Thoracic aorta (tissue), 2 donors: ENCODE measurements at regions not wholly inside any gene's neighbourhood (a gene's known extent, or its start where the extent isn't known, plus 50 kb on each side); places are given as distances from the start of the nearest gene placed in this dataset.

ENCODE experiments used
- ATAC-seq: fragments of 150-250 bp; one replicate; pipeline ENCODE4 v1.8.0; 2017; ENCODE audit warnings: low read depth; ENCODE audit not compliant: insufficient number of reproducible peaks, low FRiP score
- DNase-seq: peaks from one replicate; pipeline ENCODE4 v3.0.0-alpha.2; 2020; ENCODE audit warnings: low spot score
- H3K27ac ChIP-seq, 2 donors: fragments of 200-600 bp; sonication (generic); 1 replicate in 1 of 2; 2 replicates in 1 of 2; pipeline ENCODE4 v1.5.1; 2016; ENCODE audit warnings: mild to moderate bottlenecking in 2 of 2, moderate library complexity in 2 of 2
- H3K27me3 ChIP-seq: fragments of 200-600 bp; sonication (generic); replicated peaks from 2 replicates; pipeline ENCODE4 v1.6.0; 2016; ENCODE audit warnings: mild to moderate bottlenecking; ENCODE audit not compliant: insufficient read depth
- H3K36me3 ChIP-seq: fragments of 200-600 bp; sonication (generic); one replicate; pipeline ENCODE4 v1.5.1; 2016
- H3K4me1 ChIP-seq, 2 donors: fragments of 200-600 bp; sonication (generic); 1 replicate in 1 of 2; 2 replicates in 1 of 2; pipeline versions ENCODE4 v1.5.1 to v1.6.0; 2016; ENCODE audit warnings: low read depth in 2 of 2, mild to moderate bottlenecking in 1 of 2; ENCODE audit not compliant: control insufficient read depth in 1 of 2
- H3K4me3 ChIP-seq: fragments of 200-600 bp; sonication (generic); 2 replicates; pipeline ENCODE4 v1.5.1; 2016; ENCODE audit warnings: mild to moderate bottlenecking
- H3K9me3 ChIP-seq: fragments of 200-600 bp; sonication (generic); 2 replicates; pipeline ENCODE4 v1.5.1; 2016
- TF ChIP-seq, protein P1 (sequence below): fragments of 200-600 bp; sonication (generic); IDR thresholded peaks from one replicate; pipeline ENCODE4 v1.5.1; 2019; ENCODE audit warnings: antibody characterized with exemption

DNA sequence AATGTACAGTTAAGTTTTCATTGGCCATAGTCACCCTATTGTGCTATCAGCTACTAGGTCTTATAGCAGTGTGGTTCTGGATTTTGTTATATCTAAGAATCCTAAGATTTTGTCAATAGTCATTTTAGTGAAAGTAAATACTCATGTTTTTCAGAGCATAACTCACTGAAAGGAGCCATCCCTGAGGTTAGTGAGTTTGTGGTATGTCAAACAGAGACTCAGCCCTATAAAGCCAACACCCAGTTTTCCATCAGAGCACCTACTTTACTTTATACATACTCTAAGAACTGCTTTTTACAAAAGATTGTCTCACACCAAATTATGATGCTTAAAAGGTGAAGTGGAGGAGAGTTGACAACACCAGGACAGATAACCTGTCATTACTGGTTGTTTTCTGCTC, 686.3 kb upstream of the LRFN5 start:
- Histone ChIP-seq H3K4me1 (no peaks in the 10 kb centered on the region), H3K4me3 (no peak overlapping the region), H3K36me3 (no peaks in the 10 kb centered on the region), H3K9me3 (no peaks in the 10 kb centered on the region), H3K27ac (no peak overlapping the region), H3K27me3 (no peaks in the 10 kb centered on the region)
- ATAC-seq (no peak), DNase-seq (no peak)
- TF ChIP-seq, protein P1, sequence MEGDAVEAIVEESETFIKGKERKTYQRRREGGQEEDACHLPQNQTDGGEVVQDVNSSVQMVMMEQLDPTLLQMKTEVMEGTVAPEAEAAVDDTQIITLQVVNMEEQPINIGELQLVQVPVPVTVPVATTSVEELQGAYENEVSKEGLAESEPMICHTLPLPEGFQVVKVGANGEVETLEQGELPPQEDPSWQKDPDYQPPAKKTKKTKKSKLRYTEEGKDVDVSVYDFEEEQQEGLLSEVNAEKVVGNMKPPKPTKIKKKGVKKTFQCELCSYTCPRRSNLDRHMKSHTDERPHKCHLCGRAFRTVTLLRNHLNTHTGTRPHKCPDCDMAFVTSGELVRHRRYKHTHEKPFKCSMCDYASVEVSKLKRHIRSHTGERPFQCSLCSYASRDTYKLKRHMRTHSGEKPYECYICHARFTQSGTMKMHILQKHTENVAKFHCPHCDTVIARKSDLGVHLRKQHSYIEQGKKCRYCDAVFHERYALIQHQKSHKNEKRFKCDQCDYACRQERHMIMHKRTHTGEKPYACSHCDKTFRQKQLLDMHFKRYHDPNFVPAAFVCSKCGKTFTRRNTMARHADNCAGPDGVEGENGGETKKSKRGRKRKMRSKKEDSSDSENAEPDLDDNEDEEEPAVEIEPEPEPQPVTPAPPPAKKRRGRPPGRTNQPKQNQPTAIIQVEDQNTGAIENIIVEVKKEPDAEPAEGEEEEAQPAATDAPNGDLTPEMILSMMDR = no peak

DNA sequence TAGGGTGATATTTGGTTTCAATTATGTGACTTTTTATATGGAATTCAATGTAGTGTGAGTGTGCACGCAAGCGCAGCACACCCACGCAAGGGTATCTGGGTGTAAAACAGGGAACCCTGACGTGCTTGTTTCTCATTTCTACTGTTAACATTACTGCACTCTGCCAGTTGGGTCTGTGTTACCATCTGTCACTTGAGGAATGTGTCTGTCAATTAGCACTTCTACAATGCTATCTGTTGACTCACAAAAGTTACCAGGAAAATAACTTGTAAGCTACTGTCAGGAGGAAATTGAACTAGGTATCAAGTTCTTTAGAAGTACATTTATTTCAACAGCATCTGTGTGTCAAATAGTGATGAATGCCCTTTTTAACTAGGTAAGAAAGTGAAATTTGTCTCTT, 695.5 kb upstream of the LRFN5 start:
- no peak overlapping the region for H3K27ac ChIP-seq
- no peaks in the 10 kb centered on the region for H3K27me3 ChIP-seq
- no peaks in the 10 kb centered on the region for H3K4me1 ChIP-seq
- no peak for DNase-seq
- TF ChIP-seq, protein P1 = no peak
- no peaks in the 10 kb centered on the region for H3K36me3 ChIP-seq
- H3K4me3 ChIP-seq = no peak overlapping the region
- no peaks in the 10 kb centered on the region for H3K9me3 ChIP-seq
- no peak for ATAC-seq

DNA sequence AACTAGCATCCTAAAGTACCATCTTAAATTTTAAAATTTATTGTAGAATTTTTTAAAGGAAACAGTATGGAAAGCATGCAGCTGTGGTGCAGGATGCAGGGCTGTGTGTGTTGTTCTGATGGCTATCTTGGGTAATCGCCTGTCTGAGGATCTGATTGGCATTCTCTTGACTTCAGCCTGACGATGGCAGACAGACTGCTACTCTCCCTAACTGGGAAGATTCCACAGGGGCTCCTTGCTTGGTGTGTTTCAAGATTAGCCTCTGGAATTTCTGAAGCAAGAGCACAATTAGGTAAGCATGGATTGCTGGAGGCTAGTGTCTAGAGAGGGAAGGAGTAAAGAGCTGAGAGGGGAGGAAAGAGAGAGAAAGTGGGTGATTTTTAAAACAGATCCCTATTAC, 696.8 kb upstream of the LRFN5 start:
- H3K36me3 ChIP-seq = no peaks in the 10 kb centered on the region
- H3K4me1 ChIP-seq = no peaks in the 10 kb centered on the region
- H3K4me3 ChIP-seq = no peak overlapping the region
- DNase-seq = no peak
- TF ChIP-seq, protein P1 = no peak
- ATAC-seq = no peak
- H3K27ac ChIP-seq = no peak overlapping the region
- no peaks in the 10 kb centered on the region for H3K9me3 ChIP-seq
- H3K27me3 ChIP-seq = no peaks in the 10 kb centered on the region

DNA sequence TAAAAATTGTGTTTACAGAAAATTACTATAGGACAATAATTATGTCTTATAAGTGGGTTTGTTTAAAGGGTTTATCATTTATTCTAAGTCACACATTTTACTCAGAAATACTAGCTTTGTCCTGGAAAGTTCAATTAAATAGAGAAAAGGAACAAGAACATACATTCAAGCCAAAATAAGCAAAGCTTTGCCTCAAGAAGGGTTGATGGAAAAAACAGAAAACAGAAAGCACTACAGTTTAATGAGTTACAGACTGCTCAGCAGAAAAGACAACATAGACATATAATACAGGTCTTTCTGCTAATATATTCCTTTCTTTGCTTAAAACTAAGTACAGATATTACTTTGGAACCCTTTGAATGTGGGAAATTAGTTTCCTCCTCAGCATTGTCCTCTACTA, 703.0 kb upstream of the LRFN5 start:
- no peak overlapping the region for H3K4me3 ChIP-seq
- no peaks in the 10 kb centered on the region for H3K9me3 ChIP-seq
- ATAC-seq (no peak), DNase-seq (no peak)
- TF ChIP-seq, protein P1 = no peak
- H3K4me1 ChIP-seq = no peaks in the 10 kb centered on the region
- no peaks in the 10 kb centered on the region for H3K36me3 ChIP-seq
- H3K27me3 ChIP-seq = no peaks in the 10 kb centered on the region
- no peak overlapping the region for H3K27ac ChIP-seq

DNA sequence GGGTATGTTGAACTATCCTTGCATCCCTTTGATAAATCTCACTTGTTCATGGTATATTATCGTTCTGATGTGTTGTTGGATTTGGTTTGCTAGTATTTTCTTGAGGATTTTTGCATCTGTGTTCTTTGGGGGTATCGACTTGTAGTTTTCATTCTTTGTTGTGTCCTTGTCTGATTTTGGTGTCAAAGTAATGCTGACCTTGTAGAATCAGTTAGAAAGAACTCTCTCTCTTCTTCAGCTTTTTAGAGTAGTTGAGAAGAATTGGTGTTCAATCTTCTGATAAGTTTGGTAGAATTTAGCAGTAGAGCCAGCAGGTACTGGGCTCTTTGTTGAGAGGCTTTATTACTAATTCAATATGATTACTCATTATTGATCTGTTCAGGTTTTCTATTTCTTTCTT, 707.2 kb upstream of the LRFN5 start:
- Histone ChIP-seq H3K4me1 (no peaks in the 10 kb centered on the region), H3K9me3 (no peaks in the 10 kb centered on the region), H3K27ac (no peak overlapping the region), H3K4me3 (no peak overlapping the region), H3K27me3 (no peaks in the 10 kb centered on the region), H3K36me3 (no peaks in the 10 kb centered on the region)
- no peak for DNase-seq
- TF ChIP-seq, protein P1 = no peak
- ATAC-seq = no peak
